ENCODE measurements at regions not wholly inside any gene's neighbourhood (a gene's known extent, or its start where the extent isn't known, plus 50 kb on each side); places are given as distances from the start of the nearest gene placed in this dataset.

GRCh38 chrX:74090049-74090448, 213.9 kb upstream of the ZCCHC13 start:
- DNase-seq = no peak
- no peak for TF ChIP-seq POLR2A (IDR thresholded peaks at IDR 0.05)
- no peak for TF ChIP-seq CTCF (IDR thresholded peaks at IDR 0.05)

DNA sequence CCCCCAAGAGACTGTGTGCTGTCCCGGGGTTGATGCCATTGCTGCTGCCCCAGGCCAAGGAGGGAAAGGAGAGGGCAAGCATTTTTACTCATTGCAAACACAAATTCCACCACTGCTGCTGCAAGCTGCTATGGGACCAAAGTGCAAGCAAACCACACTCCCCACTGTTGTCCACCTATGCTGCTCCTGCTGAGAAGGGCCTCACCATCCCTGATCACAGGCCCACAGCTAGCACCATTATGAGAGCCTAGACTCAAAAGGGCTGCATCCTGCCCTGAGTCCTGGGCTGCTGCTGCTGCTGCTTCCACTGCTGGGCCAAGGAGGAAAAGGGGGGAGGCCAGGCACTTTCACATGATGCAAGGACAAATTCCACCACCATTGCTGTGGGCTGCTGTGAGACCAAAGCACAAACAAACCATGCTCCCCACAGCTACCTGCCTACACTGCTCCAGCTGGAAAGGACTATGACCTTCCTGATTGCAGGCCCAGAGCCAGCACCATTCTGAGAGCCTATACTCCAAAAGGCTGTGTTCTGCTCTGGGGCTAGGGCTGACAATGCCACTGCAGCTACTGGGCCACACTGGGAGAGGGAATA, 218.2 kb upstream of the ZCCHC13 start:
- Histone ChIP-seq H3K4me1 (no peaks in the 10 kb centered on the region), H3K9me3 (no peaks in the 10 kb centered on the region), H3K27me3 (no peaks in the 10 kb centered on the region), H3K4me3 (no peak overlapping the region), H3K27ac (no peak overlapping the region), H3K36me3 (no peaks in the 10 kb centered on the region)
- DNase-seq = no peak
- no peak for TF ChIP-seq POLR2A (IDR thresholded peaks at IDR 0.05)
- no peak for TF ChIP-seq CTCF (IDR thresholded peaks at IDR 0.05)
- intact Hi-C loops (cut with DNase I; ENCODE audit: low total_unique reads) = no loop called here

More at GRCh38 chrX:74090049-74090448, 213.9 kb upstream of the ZCCHC13 start:
- no peaks in the 10 kb centered on the region for H3K4me1 ChIP-seq
- H3K9me3 ChIP-seq = no peaks in the 10 kb centered on the region
- intact Hi-C loops (cut with DNase I; ENCODE audit: low total_unique reads) = no loop called here
- H3K36me3 ChIP-seq = no peaks in the 10 kb centered on the region
- no peak overlapping the region for H3K27ac ChIP-seq
- no peak overlapping the region for H3K4me3 ChIP-seq
- H3K27me3 ChIP-seq = no peaks in the 10 kb centered on the region

- no peaks in the 10 kb centered on the region for H3K36me3 ChIP-seq
- H3K4me3 ChIP-seq = no peak overlapping the region
- intact Hi-C loops (cut with DNase I; ENCODE audit: low total_unique reads) = no loop called here
- DNase-seq = no peak
- H3K27ac ChIP-seq = no peak overlapping the region
- TF ChIP-seq CTCF (IDR thresholded peaks at IDR 0.05) (no peak), POLR2A (IDR thresholded peaks at IDR 0.05) (no peak)
- H3K27me3 ChIP-seq = no peaks in the 10 kb centered on the region
- no peaks in the 10 kb centered on the region for H3K9me3 ChIP-seq
- H3K4me1 ChIP-seq = no peaks in the 10 kb centered on the region
Measured at GRCh38 chrX:74080165-74080564, 223.8 kb upstream of the ZCCHC13 start.

- Histone ChIP-seq H3K4me1 (no peaks in the 10 kb centered on the region), H3K27ac (no peak overlapping the region), H3K36me3 (no peaks in the 10 kb centered on the region), H3K9me3 (no peaks in the 10 kb centered on the region), H3K4me3 (no peak overlapping the region), H3K27me3 (no peaks in the 10 kb centered on the region)
- TF ChIP-seq CTCF (IDR thresholded peaks at IDR 0.05) (no peak), POLR2A (IDR thresholded peaks at IDR 0.05) (no peak)
- no peak for DNase-seq
- intact Hi-C loops (cut with DNase I; ENCODE audit: low total_unique reads) = no loop called here
Measured at GRCh38 chrX:74065831-74066390, 213.4 kb upstream of the XIST start.

- Histone ChIP-seq H3K4me1 (no peaks in the 10 kb centered on the region), H3K27ac (no peak overlapping the region), H3K36me3 (no peaks in the 10 kb centered on the region), H3K9me3 (no peaks in the 10 kb centered on the region), H3K27me3 (no peaks in the 10 kb centered on the region), H3K4me3 (no peak overlapping the region)
- DNase-seq = no peak
- intact Hi-C loops (cut with DNase I; ENCODE audit: low total_unique reads) = no loop called here
- TF ChIP-seq CTCF (IDR thresholded peaks at IDR 0.05) = no peak
- no peak for TF ChIP-seq POLR2A (IDR thresholded peaks at IDR 0.05)
Measured at GRCh38 chrX:74063426-74064155, 211.1 kb upstream of the XIST start.
